Stimulated activated CD8-positive, alpha-beta memory T cell treated with anti-CD3 and anti-CD28 coated beads, Interleukin-2, amount 100 ng/mL, for 48 hours (primary cell): ENCODE measurements at regions not wholly inside any gene's neighbourhood (a gene's known extent, or its start where the extent isn't known, plus 50 kb on each side); places are given as distances from the start of the nearest gene placed in this dataset.

Experiments
- DNase-seq, 2 donors: peaks; one replicate each; pipeline ENCODE4 v3.0.0-alpha.2; 2020; ENCODE audit warnings: low read depth in 2 of 2

GRCh38 chr7:18153183-18153748 lies 125.6 kb upstream of the PRPS1L1 start:
- no peak for DNase-seq

GRCh38 chr7:18154726-18155125 lies 127.1 kb upstream of the PRPS1L1 start:
- DNase-seq = no peak

- no peak for DNase-seq
These were observed 129.6 kb upstream of the PRPS1L1 start for GRCh38 chr7:18157233-18157632.

GRCh38 chr7:18162657-18163056 lies 135.0 kb upstream of the PRPS1L1 start:
- no peak for DNase-seq

- no peak for DNase-seq
These were observed 135.4 kb upstream of the PRPS1L1 start for GRCh38 chr7:18163091-18163490.

GRCh38 chr7:18165166-18165565 lies 137.5 kb upstream of the PRPS1L1 start:
- DNase-seq = no peak

- DNase-seq = no peak
These were observed 138.4 kb upstream of the PRPS1L1 start for GRCh38 chr7:18166002-18166401.

- no peak for DNase-seq
These were observed 140.2 kb upstream of the PRPS1L1 start for GRCh38 chr7:18167815-18168214.

GRCh38 chr7:18174996-18175395 lies 147.3 kb upstream of the PRPS1L1 start:
- no peak for DNase-seq

GRCh38 chr7:18175801-18176450 lies 148.3 kb upstream of the PRPS1L1 start:
- no peak for DNase-seq

- no peak for DNase-seq
These were observed 149.6 kb upstream of the PRPS1L1 start for GRCh38 chr7:18177129-18177814.

- DNase-seq = peak in 1 of 2 donors; percentile 4
These were observed 150.4 kb upstream of the PRPS1L1 start for GRCh38 chr7:18177815-18178660.

GRCh38 chr7:18179093-18179492 lies 151.4 kb upstream of the PRPS1L1 start:
- no peak for DNase-seq

- DNase-seq = no peak
These were observed 153.0 kb upstream of the PRPS1L1 start for GRCh38 chr7:18180685-18181084.

GRCh38 chr7:18189500-18190126 lies 162.0 kb upstream of the PRPS1L1 start:
- no peak for DNase-seq

- no peak for DNase-seq
These were observed 163.7 kb upstream of the PRPS1L1 start for GRCh38 chr7:18191341-18191740.

- DNase-seq = no peak
These were observed 164.4 kb upstream of the PRPS1L1 start for GRCh38 chr7:18191862-18192625.

GRCh38 chr7:18194616-18195015 lies 167.0 kb upstream of the PRPS1L1 start:
- DNase-seq = no peak

- DNase-seq = no peak
These were observed 169.0 kb upstream of the PRPS1L1 start for GRCh38 chr7:18196638-18197037.

- DNase-seq = no peak
These were observed 171.2 kb upstream of the PRPS1L1 start for GRCh38 chr7:18198868-18199267.

- no peak for DNase-seq
These were observed 172.6 kb upstream of the PRPS1L1 start for GRCh38 chr7:18200266-18200665.
